ENCODE measurements at regions not wholly inside any gene's neighbourhood (a gene's known extent, or its start where the extent isn't known, plus 50 kb on each side); places are given as distances from the start of the nearest gene placed in this dataset.
A peak's percentile ranks its signal among the peaks of the same experiment; 100 is the strongest.

- H3K4me2 ChIP-seq (ENCODE audit: insufficient read depth in 1 of 2, low read depth in 2 of 2, low read length in 2 of 2) = no peak overlapping the region
- H2BK15ac ChIP-seq (ENCODE audit: low read length) = no peak overlapping the region
- H3K27ac ChIP-seq (ENCODE audit: low read depth, low read length) = no peak overlapping the region
- TF ChIP-seq CHD7 (IDR thresholded peaks at IDR 0.05; ENCODE audit: insufficient replicate concordance, low read length) = no peak
These were observed 73.4 kb upstream of the PPP2R3B start for GRCh38 chrX:460116-460515.

More at GRCh38 chrX:460116-460515, 73.4 kb upstream of the PPP2R3B start:
- H3K23ac ChIP-seq (ENCODE audit: insufficient read length) = no peak overlapping the region
- no peaks in the 10 kb centered on the region for H3K79me2 ChIP-seq (ENCODE audit: control insufficient read depth in 1 of 2, insufficient read depth in 2 of 2, low read length in 2 of 2)
- POLR2A ChIA-PET (ENCODE audit: partially characterized antibody) = no interaction called here
- H3K27me3 ChIP-seq (replicated peaks in 1 of 4; ENCODE audit: control insufficient read depth in 3 of 4, extremely low read depth in 1 of 4, insufficient read depth in 3 of 4, low read length in 3 of 4) = no peaks in the 10 kb centered on the region
- H4K5ac ChIP-seq (ENCODE audit: insufficient read length, low read depth, low read length) = no peak overlapping the region
- H2BK5ac ChIP-seq (ENCODE audit: low read depth, low read length) = no peak overlapping the region
- H3K4ac ChIP-seq (replicated peaks; ENCODE audit: insufficient read length, low read depth, low read length) = no peak overlapping the region
- peaks cover 0 to 3% of the 10 kb centered on the region in 2 experiments for H4K20me1 ChIP-seq (replicated peaks in 1 of 2; ENCODE audit: control insufficient read depth in 1 of 2, insufficient read depth in 2 of 2, low read length in 2 of 2)
- H3K36me3 ChIP-seq (ENCODE audit: control insufficient read depth in 2 of 4, insufficient read depth in 4 of 4, low read length in 3 of 4) = no peaks in the 10 kb centered on the region; a peak in 1 of 8 replicates
- H3K14ac ChIP-seq (ENCODE audit: insufficient read length) = no peak overlapping the region
- no peak overlapping the region; the same call in 1 of the 2 replicates for H2BK12ac ChIP-seq (ENCODE audit: low read depth, low read length)
- H2BK20ac ChIP-seq (ENCODE audit: low read length) = no peak overlapping the region
- FAIRE-seq = no peak
- 0 out of 2 replicates have a peak overlapping the region, but pooled peaks have one; percentile 8 for H2AFZ ChIP-seq (ENCODE audit: low read length)
- no peak overlapping the region for H3K4me3 ChIP-seq (ENCODE audit: extremely low read depth in 1 of 4, insufficient read depth in 2 of 4, low read depth in 3 of 4, low read length in 4 of 4)
- H3K18ac ChIP-seq (ENCODE audit: extremely low read depth, low read length) = no peak overlapping the region
- CTCF ChIA-PET (ENCODE audit: partially characterized antibody) = no interaction called here
- peaks cover 4% of the 10 kb centered on the region; the same call in 1 of the 2 replicates for H3K23me2 ChIP-seq (ENCODE audit: low read depth, low read length)
- H2BK120ac ChIP-seq (replicated peaks; ENCODE audit: low read depth, low read length) = no peak overlapping the region
- WGBS, 2 experiments (ENCODE audit: extremely low coverage in 1 of 2, insufficient coverage in 1 of 2, insufficient read length in 1 of 2, insufficient replicate concordance in 2 of 2, low coverage in 1 of 2, low lambda C conversion rate in 2 of 2, missing lambda C conversion rate in 1 of 2) = 91% methylated on average over 11 of the region's 11 CpGs; no CpG with 5 or more reads in 1 of the 2 experiments
- no peak overlapping the region for H2AK5ac ChIP-seq (ENCODE audit: low read depth, low read length)
- H3K9ac ChIP-seq (replicated peaks in 1 of 4; ENCODE audit: extremely low read depth in 1 of 4, low read depth in 3 of 4, low read length in 3 of 4) = no peak overlapping the region; a peak in 1 of 7 replicates
- H3K56ac ChIP-seq (replicated peaks; ENCODE audit: insufficient read length, low read depth, low read length) = no peak overlapping the region
- no peaks in the 10 kb centered on the region for H3K79me1 ChIP-seq (ENCODE audit: low read depth, low read length)
- H3K4me1 ChIP-seq (replicated peaks in 1 of 4; ENCODE audit: control insufficient read depth in 3 of 4, insufficient read depth in 4 of 4, low read length in 3 of 4) = no peaks in the 10 kb centered on the region
- no peak overlapping the region for H4K91ac ChIP-seq (replicated peaks; ENCODE audit: insufficient read length, low read length)
- H4K8ac ChIP-seq (ENCODE audit: extremely low read depth, insufficient read depth, low read length) = no peak overlapping the region
- no peak for DNase-seq (ENCODE audit: low read depth in 1 of 2, low spot score in 2 of 2)
- H3K9me3 ChIP-seq (ENCODE audit: insufficient read depth in 2 of 2, low read depth in 1 of 2, low read length in 1 of 2) = no peaks in the 10 kb centered on the region
